Endothelial cell of umbilical vein (primary cell): ENCODE measurements at regions not wholly inside any gene's neighbourhood (a gene's known extent, or its start where the extent isn't known, plus 50 kb on each side); places are given as distances from the start of the nearest gene placed in this dataset.

ENCODE experiments used
- CTCF ChIP-seq, 2 donors: IDR thresholded peaks; 1 replicate in 1 of 2; 2 replicates in 1 of 2; pipeline ENCODE4 v1.5.1; 2011; ENCODE audit warnings: low read length in 2 of 2, mild to moderate bottlenecking in 2 of 2, moderate library complexity in 2 of 2, control low read depth in 1 of 2, inconsistent platforms in 1 of 2, low read depth in 1 of 2; ENCODE audit not compliant: insufficient read depth in 1 of 2; ENCODE audit errors: extremely low read depth in 1 of 2
- FOS ChIP-seq: IDR thresholded peaks from 2 replicates; pipeline ENCODE4 v1.6.1; 2011; ENCODE audit warnings: mild to moderate bottlenecking, low read length, moderate library complexity, borderline replicate concordance; ENCODE audit not compliant: insufficient read depth
- POLR2A ChIP-seq: IDR thresholded peaks from 2 replicates; pipeline ENCODE4 v1.6.1; 2012; ENCODE audit warnings: low read depth, mild to moderate bottlenecking, control low read depth, low read length

- TF ChIP-seq FOS (no peak), CTCF (IDR thresholded peaks at IDR 0.05; ENCODE audit: extremely low read depth in 1 of 2, insufficient read depth in 1 of 2, low read depth in 1 of 2, low read length in 2 of 2) (no peak), POLR2A (no peak)
Measured at GRCh38 chr3:733313-733712, 359.5 kb upstream of the CNTN6 start.
